ENCODE measurements at regions not wholly inside any gene's neighbourhood (a gene's known extent, or its start where the extent isn't known, plus 50 kb on each side); places are given as distances from the start of the nearest gene placed in this dataset.
"Not testable (repeated sequence)": the region's sequence is repeated elsewhere in the genome, so short reads cannot be mapped to it uniquely, and the experiment has no call there.

- DNase-seq (ENCODE audit: low read depth in 1 of 2, low spot score in 1 of 2): no peak
Measured at GRCh38 chr5:99763021-99763774, 772.0 kb upstream of the FAM174A start.

- no peak for DNase-seq (ENCODE audit: low read depth in 1 of 2, low spot score in 1 of 2)
Measured at GRCh38 chr5:99747342-99747741, 787.8 kb upstream of the FAM174A start.

GRCh38 chr5:99733146-99733545 lies 802.0 kb upstream of the FAM174A start:
- DNase-seq (ENCODE audit: low read depth in 1 of 2, low spot score in 1 of 2): not testable (repeated sequence)

GRCh38 chr5:99730653-99731052 lies 801.8 kb upstream of the CHD1 start:
- not testable (repeated sequence) for DNase-seq (ENCODE audit: low read depth in 1 of 2, low spot score in 1 of 2)

GRCh38 chr5:99724732-99725290 lies 796.0 kb upstream of the CHD1 start:
- no peak for DNase-seq (ENCODE audit: low read depth in 1 of 2, low spot score in 1 of 2)

GRCh38 chr5:99721506-99721905 lies 792.7 kb upstream of the CHD1 start:
- no peak for DNase-seq (ENCODE audit: low read depth in 1 of 2, low spot score in 1 of 2)

- no peak for DNase-seq (ENCODE audit: low read depth in 1 of 2, low spot score in 1 of 2)
Measured at GRCh38 chr5:99715921-99716320, 787.1 kb upstream of the CHD1 start.

- DNase-seq (ENCODE audit: low read depth in 1 of 2, low spot score in 1 of 2): no peak
Measured at GRCh38 chr5:99706160-99706559, 777.4 kb upstream of the CHD1 start.

GRCh38 chr5:99702565-99702964 lies 773.8 kb upstream of the CHD1 start:
- DNase-seq (ENCODE audit: low read depth in 1 of 2, low spot score in 1 of 2): no peak

GRCh38 chr5:99694884-99695283 lies 766.1 kb upstream of the CHD1 start:
- DNase-seq (ENCODE audit: low read depth in 1 of 2, low spot score in 1 of 2): no peak

GRCh38 chr5:99686538-99686937 lies 757.7 kb upstream of the CHD1 start:
- no peak for DNase-seq (ENCODE audit: low read depth in 1 of 2, low spot score in 1 of 2)

- no peak for DNase-seq (ENCODE audit: low read depth in 1 of 2, low spot score in 1 of 2)
Measured at GRCh38 chr5:99675974-99676373, 747.2 kb upstream of the CHD1 start.

GRCh38 chr5:99674101-99674500 lies 745.3 kb upstream of the CHD1 start:
- no peak for DNase-seq (ENCODE audit: low read depth in 1 of 2, low spot score in 1 of 2)

- DNase-seq (ENCODE audit: low read depth in 1 of 2, low spot score in 1 of 2): no peak
Measured at GRCh38 chr5:99664972-99665371, 736.2 kb upstream of the CHD1 start.

- DNase-seq (ENCODE audit: low read depth in 1 of 2, low spot score in 1 of 2): no peak
Measured at GRCh38 chr5:99651298-99651697, 722.5 kb upstream of the CHD1 start.

- DNase-seq (ENCODE audit: low read depth in 1 of 2, low spot score in 1 of 2): no peak
Measured at GRCh38 chr5:99646011-99646647, 717.3 kb upstream of the CHD1 start.

GRCh38 chr5:99644822-99645221 lies 716.0 kb upstream of the CHD1 start:
- DNase-seq (ENCODE audit: low read depth in 1 of 2, low spot score in 1 of 2): no peak

GRCh38 chr5:99640646-99641045 lies 711.8 kb upstream of the CHD1 start:
- DNase-seq (ENCODE audit: low read depth in 1 of 2, low spot score in 1 of 2): no peak

GRCh38 chr5:99639905-99640304 lies 711.1 kb upstream of the CHD1 start:
- DNase-seq (ENCODE audit: low read depth in 1 of 2, low spot score in 1 of 2): no peak

GRCh38 chr5:99636663-99637062 lies 707.9 kb upstream of the CHD1 start:
- no peak for DNase-seq (ENCODE audit: low read depth in 1 of 2, low spot score in 1 of 2)

GRCh38 chr5:99621772-99622681 lies 693.2 kb upstream of the CHD1 start:
- no peak for DNase-seq (ENCODE audit: low read depth in 1 of 2, low spot score in 1 of 2)

All from activated T-helper 1 cell treated with anti-CD3 and anti-CD28 coated beads, Interleukin-2, amount 50 U/mL, for 16 hours (primary cell).